Neural cell (in vitro differentiated cells): ENCODE measurements at regions not wholly inside any gene's neighbourhood (a gene's known extent, or its start where the extent isn't known, plus 50 kb on each side); places are given as distances from the start of the nearest gene placed in this dataset.

Source experiments
- H2AFZ ChIP-seq: fragments of 200-600, 300-800 bp; sonication (generic), shearing (Covaris generic); 2 replicates; pipeline ENCODE4 v1.6.0; 2014; ENCODE audit warnings: low read depth, mild to moderate bottlenecking, antibody characterized with exemption, low read length, moderate library complexity
- H3F3A ChIP-seq: fragments of 200-600 bp; shearing (Covaris generic); 2 replicates; pipeline ENCODE4 v1.6.1; 2016; ENCODE audit warnings: mild to moderate bottlenecking, moderate library complexity, mixed read lengths, antibody characterized with exemption, low read length; ENCODE audit not compliant: insufficient read depth, poor library complexity, severe bottlenecking
- H3K27ac ChIP-seq: fragments of 200-600, 300-800 bp; sonication (generic), shearing (Covaris generic); 2 replicates; pipeline ENCODE4 v1.5.1; 2014; ENCODE audit warnings: mild to moderate bottlenecking, low read length, moderate library complexity
- H3K27me3 ChIP-seq: fragments of 300-800, 200-600 bp; sonication (generic), shearing (Covaris generic); 2 replicates; pipeline ENCODE4 v1.6.0; 2014; ENCODE audit warnings: mild to moderate bottlenecking, low read depth, low read length, moderate library complexity; ENCODE audit not compliant: insufficient read depth
- H3K36me3 ChIP-seq: fragments of 300-800, 200-600 bp; sonication (generic), shearing (Covaris generic); 2 replicates; pipeline ENCODE4 v1.5.1; 2014; ENCODE audit warnings: mild to moderate bottlenecking, antibody characterized with exemption, low read length, moderate library complexity; ENCODE audit not compliant: insufficient read depth
- H3K4me2 ChIP-seq: fragments of 300-800, 200-600 bp; sonication (generic), shearing (Covaris generic); 2 replicates; pipeline ENCODE4 v1.6.0; 2014; ENCODE audit warnings: mild to moderate bottlenecking, low read length
- H3K4me3 ChIP-seq: fragments of 300-800, 200-600 bp; sonication (generic), shearing (Covaris generic); 2 replicates; pipeline ENCODE4 v1.5.1; 2014; ENCODE audit warnings: mild to moderate bottlenecking, low read length, moderate library complexity
- H3K79me2 ChIP-seq: fragments of 200-600 bp; shearing (Covaris generic); replicated peaks from 2 replicates; pipeline ENCODE4 v1.6.0; 2014; ENCODE audit warnings: mild to moderate bottlenecking, low read length, moderate library complexity; ENCODE audit not compliant: insufficient read depth
- H3K9ac ChIP-seq: fragments of 300-800, 200-600 bp; sonication (generic), shearing (Covaris generic); 2 replicates; pipeline ENCODE4 v1.6.1; 2016; ENCODE audit warnings: mild to moderate bottlenecking, low read length, mixed read lengths
- H3K9me2 ChIP-seq: fragments of 200-600 bp; shearing (Covaris generic); 2 replicates; pipeline ENCODE4 v1.6.1; 2016; ENCODE audit warnings: mild to moderate bottlenecking, low read length, mixed read lengths; ENCODE audit not compliant: insufficient read depth
- H3K9me3 ChIP-seq: fragments of 200-600, 300-800 bp; sonication (generic), shearing (Covaris generic); 2 replicates; pipeline ENCODE4 v1.6.1; 2016; ENCODE audit warnings: mild to moderate bottlenecking, mixed run types, low read length, moderate library complexity, mixed read lengths
- H4K20me1 ChIP-seq: fragments of 200-600 bp; shearing (Covaris generic); 2 replicates; pipeline ENCODE4 v1.6.1; 2016; ENCODE audit warnings: mild to moderate bottlenecking, mixed run types; ENCODE audit not compliant: insufficient read depth
- CTCF ChIP-seq: fragments of 450-650 bp; IDR thresholded peaks from 2 replicates; pipeline ENCODE4 v1.5.1; 2014; ENCODE audit warnings: antibody characterized with exemption, mild to moderate bottlenecking, moderate library complexity; ENCODE audit not compliant: poor library complexity, severe bottlenecking
- EP300 ChIP-seq: fragments of 450-650 bp; conservative IDR thresholded peaks from 2 replicates; pipeline ENCODE4 v1.6.1; 2014; ENCODE audit warnings: antibody characterized with exemption, mild to moderate bottlenecking, moderate library complexity; ENCODE audit not compliant: poor library complexity, severe bottlenecking
- EZH2 ChIP-seq: fragments of 200-600, 300-800 bp; shearing (Covaris generic), sonication (generic); IDR thresholded peaks from 2 replicates; pipeline ENCODE4 v1.6.1; 2014; ENCODE audit warnings: antibody characterized with exemption, low read length, borderline replicate concordance, mild to moderate bottlenecking; ENCODE audit not compliant: insufficient read depth, poor library complexity, severe bottlenecking
- MXI1 ChIP-seq: fragments of 450-650 bp; conservative IDR thresholded peaks from 2 replicates; pipeline ENCODE4 v1.6.1; 2014; ENCODE audit warnings: antibody characterized with exemption, mild to moderate bottlenecking; ENCODE audit not compliant: poor library complexity, severe bottlenecking
- POLR2AphosphoS5 ChIP-seq: IDR thresholded peaks from 2 replicates; pipeline ENCODE4 v1.6.1; 2012
- RAD21 ChIP-seq: fragments of 450-650 bp; conservative IDR thresholded peaks from 2 replicates; pipeline ENCODE4 v1.6.1; 2014; ENCODE audit warnings: antibody characterized with exemption, mild to moderate bottlenecking, moderate library complexity
- REST ChIP-seq: IDR thresholded peaks from 2 replicates; pipeline ENCODE4 v1.6.1; 2012; ENCODE audit warnings: borderline replicate concordance
- SMC3 ChIP-seq: fragments of 450-650 bp; conservative IDR thresholded peaks from 2 replicates; pipeline ENCODE4 v1.6.1; 2014; ENCODE audit warnings: antibody characterized with exemption, mild to moderate bottlenecking, moderate library complexity; ENCODE audit not compliant: poor library complexity
- TAF1 ChIP-seq: IDR thresholded peaks from 2 replicates; pipeline ENCODE4 v1.6.1; 2012; ENCODE audit warnings: low read depth

GRCh38 chr6:84906514-84906913 is 142.1 kb upstream of the TBX18 start:
- Histone ChIP-seq H4K20me1 (no peaks in the 10 kb centered on the region), H3K79me2 (no peaks in the 10 kb centered on the region), H3K27me3 (no peaks in the 10 kb centered on the region), H3K9ac (no peak overlapping the region), H2AFZ (no peak overlapping the region), H3F3A (no peaks in the 10 kb centered on the region), H3K4me2 (no peak overlapping the region), H3K9me2 (no peaks in the 10 kb centered on the region), H3K36me3 (no peaks in the 10 kb centered on the region), H3K9me3 (no peaks in the 10 kb centered on the region), H3K27ac (no peak overlapping the region), H3K4me3 (no peak overlapping the region)
- TF ChIP-seq EP300, result no peak
- TF ChIP-seq TAF1, result no peak
- no peak for TF ChIP-seq EZH2
- TF ChIP-seq SMC3, result no peak
- TF ChIP-seq MXI1, result no peak
- TF ChIP-seq POLR2AphosphoS5, result no peak
- no peak for TF ChIP-seq REST
- TF ChIP-seq CTCF, result no peak
- TF ChIP-seq RAD21, result no peak

GRCh38 chr6:84905823-84906222 is 141.4 kb upstream of the TBX18 start:
- Histone ChIP-seq H3K79me2 (no peaks in the 10 kb centered on the region), H3K36me3 (no peaks in the 10 kb centered on the region), H3K27me3 (no peaks in the 10 kb centered on the region), H3K9me2 (no peaks in the 10 kb centered on the region), H3K9ac (no peak overlapping the region), H3K9me3 (no peaks in the 10 kb centered on the region), H3K4me3 (no peak overlapping the region), H4K20me1 (no peaks in the 10 kb centered on the region), H2AFZ (no peak overlapping the region), H3K27ac (no peak overlapping the region), H3F3A (no peaks in the 10 kb centered on the region), H3K4me2 (no peak overlapping the region)
- TF ChIP-seq EZH2 (no peak), POLR2AphosphoS5 (no peak), CTCF (no peak), SMC3 (no peak), TAF1 (no peak), RAD21 (no peak), REST (no peak), MXI1 (no peak), EP300 (no peak)
